GM18526 (cell line): ENCODE measurements at regions not wholly inside any gene's neighbourhood (a gene's known extent, or its start where the extent isn't known, plus 50 kb on each side); places are given as distances from the start of the nearest gene placed in this dataset.

ENCODE experiments used
- POLR2A ChIP-seq: IDR thresholded peaks from 3 replicates; pipeline ENCODE4 v1.6.1; 2011; ENCODE audit not compliant: insufficient read length; ENCODE audit errors: extremely low read depth

GRCh38 chr17:33936764-33937163, 318.3 kb upstream of the CCL2 start:
- TF ChIP-seq POLR2A = no peak

- TF ChIP-seq POLR2A = no peak
These were observed 315.1 kb upstream of the CCL2 start for GRCh38 chr17:33939959-33940358.

- no peak for TF ChIP-seq POLR2A
These were observed 314.2 kb upstream of the CCL2 start for GRCh38 chr17:33940769-33941370.

- TF ChIP-seq POLR2A = no peak
These were observed 313.3 kb upstream of the CCL2 start for GRCh38 chr17:33941744-33942143.

GRCh38 chr17:33942414-33942813, 312.7 kb upstream of the CCL2 start:
- TF ChIP-seq POLR2A = no peak

GRCh38 chr17:33944412-33944811, 310.7 kb upstream of the CCL2 start:
- TF ChIP-seq POLR2A = no peak

GRCh38 chr17:33944826-33945225, 310.3 kb upstream of the CCL2 start:
- TF ChIP-seq POLR2A = no peak

GRCh38 chr17:33945646-33946546, 309.2 kb upstream of the CCL2 start:
- no peak for TF ChIP-seq POLR2A

- no peak for TF ChIP-seq POLR2A
These were observed 307.3 kb upstream of the CCL2 start for GRCh38 chr17:33947762-33948161.

GRCh38 chr17:33948309-33948708, 306.8 kb upstream of the CCL2 start:
- TF ChIP-seq POLR2A = no peak

- TF ChIP-seq POLR2A = no peak
These were observed 306.0 kb upstream of the CCL2 start for GRCh38 chr17:33949100-33949499.

GRCh38 chr17:33950061-33950460, 305.0 kb upstream of the CCL2 start:
- TF ChIP-seq POLR2A = no peak

- no peak for TF ChIP-seq POLR2A
These were observed 302.7 kb upstream of the CCL2 start for GRCh38 chr17:33952425-33952824.

- no peak for TF ChIP-seq POLR2A
These were observed 300.5 kb upstream of the CCL2 start for GRCh38 chr17:33954597-33954996.

GRCh38 chr17:33955461-33955860, 299.6 kb upstream of the CCL2 start:
- no peak for TF ChIP-seq POLR2A

- no peak for TF ChIP-seq POLR2A
These were observed 292.0 kb upstream of the CCL2 start for GRCh38 chr17:33962857-33963655.
